ENCODE measurements at regions not wholly inside any gene's neighbourhood (a gene's known extent, or its start where the extent isn't known, plus 50 kb on each side); places are given as distances from the start of the nearest gene placed in this dataset.

DNA sequence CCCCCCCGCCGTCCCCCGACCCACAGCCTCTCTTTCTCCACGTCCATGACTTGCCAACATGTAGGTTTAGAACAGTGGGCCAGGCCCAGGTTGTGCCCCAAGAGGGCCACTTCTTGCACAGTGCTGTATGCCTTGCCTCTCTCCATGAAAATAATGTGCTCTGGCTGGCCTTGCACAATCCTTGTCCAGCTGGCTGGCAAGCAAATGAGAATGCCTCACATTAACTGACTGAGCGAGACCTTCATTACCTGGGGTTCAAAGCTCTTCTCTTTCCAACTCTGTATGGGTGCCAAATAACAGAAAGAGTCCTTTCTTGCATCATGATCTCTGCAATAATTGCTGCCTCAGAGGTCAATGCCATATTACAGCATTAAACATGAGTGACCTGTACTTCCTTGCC is 416.6 kb downstream of the FGF13 start:
- TF ChIP-seq, protein P1, sequence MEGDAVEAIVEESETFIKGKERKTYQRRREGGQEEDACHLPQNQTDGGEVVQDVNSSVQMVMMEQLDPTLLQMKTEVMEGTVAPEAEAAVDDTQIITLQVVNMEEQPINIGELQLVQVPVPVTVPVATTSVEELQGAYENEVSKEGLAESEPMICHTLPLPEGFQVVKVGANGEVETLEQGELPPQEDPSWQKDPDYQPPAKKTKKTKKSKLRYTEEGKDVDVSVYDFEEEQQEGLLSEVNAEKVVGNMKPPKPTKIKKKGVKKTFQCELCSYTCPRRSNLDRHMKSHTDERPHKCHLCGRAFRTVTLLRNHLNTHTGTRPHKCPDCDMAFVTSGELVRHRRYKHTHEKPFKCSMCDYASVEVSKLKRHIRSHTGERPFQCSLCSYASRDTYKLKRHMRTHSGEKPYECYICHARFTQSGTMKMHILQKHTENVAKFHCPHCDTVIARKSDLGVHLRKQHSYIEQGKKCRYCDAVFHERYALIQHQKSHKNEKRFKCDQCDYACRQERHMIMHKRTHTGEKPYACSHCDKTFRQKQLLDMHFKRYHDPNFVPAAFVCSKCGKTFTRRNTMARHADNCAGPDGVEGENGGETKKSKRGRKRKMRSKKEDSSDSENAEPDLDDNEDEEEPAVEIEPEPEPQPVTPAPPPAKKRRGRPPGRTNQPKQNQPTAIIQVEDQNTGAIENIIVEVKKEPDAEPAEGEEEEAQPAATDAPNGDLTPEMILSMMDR (IDR thresholded peaks at IDR 0.05 in 2 of 3, conservative IDR thresholded peaks at IDR 0.05 in 1 of 3; ENCODE audit: control insufficient read depth in 2 of 3, extremely low read depth in 1 of 3, insufficient read depth in 1 of 3, low read depth in 3 of 3, low read length in 3 of 3), result no peak
- TF ChIP-seq SRF (IDR thresholded peaks at IDR 0.05; ENCODE audit: low read depth in 2 of 2, low read length in 2 of 2) (no peak), MYB (IDR thresholded peaks at IDR 0.05; ENCODE audit: borderline replicate concordance, low read depth, low read length) (no peak), NRF1 (conservative IDR thresholded peaks at IDR 0.05; ENCODE audit: low read depth, low read length) (no peak), SP1 (IDR thresholded peaks at IDR 0.05; ENCODE audit: low read depth, low read length) (no peak), CEBPB (IDR thresholded peaks at IDR 0.05; ENCODE audit: borderline replicate concordance in 1 of 2, low read depth in 2 of 2, low read length in 2 of 2) (no peak), BCL11A (IDR thresholded peaks at IDR 0.05; ENCODE audit: low read depth, low read length) (no peak), ZZZ3 (IDR thresholded peaks at IDR 0.05; ENCODE audit: control insufficient read depth, insufficient read length, low read depth) (no peak), NFIC (IDR thresholded peaks at IDR 0.05; ENCODE audit: low read depth, low read length) (no peak), RFX5 (IDR thresholded peaks at IDR 0.05; ENCODE audit: low read depth, low read length) (no peak)
- TF ChIP-seq, protein P2, sequence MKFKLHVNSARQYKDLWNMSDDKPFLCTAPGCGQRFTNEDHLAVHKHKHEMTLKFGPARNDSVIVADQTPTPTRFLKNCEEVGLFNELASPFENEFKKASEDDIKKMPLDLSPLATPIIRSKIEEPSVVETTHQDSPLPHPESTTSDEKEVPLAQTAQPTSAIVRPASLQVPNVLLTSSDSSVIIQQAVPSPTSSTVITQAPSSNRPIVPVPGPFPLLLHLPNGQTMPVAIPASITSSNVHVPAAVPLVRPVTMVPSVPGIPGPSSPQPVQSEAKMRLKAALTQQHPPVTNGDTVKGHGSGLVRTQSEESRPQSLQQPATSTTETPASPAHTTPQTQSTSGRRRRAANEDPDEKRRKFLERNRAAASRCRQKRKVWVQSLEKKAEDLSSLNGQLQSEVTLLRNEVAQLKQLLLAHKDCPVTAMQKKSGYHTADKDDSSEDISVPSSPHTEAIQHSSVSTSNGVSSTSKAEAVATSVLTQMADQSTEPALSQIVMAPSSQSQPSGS (IDR thresholded peaks at IDR 0.05; ENCODE audit: low read length), result no peak

All from GM12878 (cell line).